ENCODE measurements at regions not wholly inside any gene's neighbourhood (a gene's known extent, or its start where the extent isn't known, plus 50 kb on each side); places are given as distances from the start of the nearest gene placed in this dataset.

DNA sequence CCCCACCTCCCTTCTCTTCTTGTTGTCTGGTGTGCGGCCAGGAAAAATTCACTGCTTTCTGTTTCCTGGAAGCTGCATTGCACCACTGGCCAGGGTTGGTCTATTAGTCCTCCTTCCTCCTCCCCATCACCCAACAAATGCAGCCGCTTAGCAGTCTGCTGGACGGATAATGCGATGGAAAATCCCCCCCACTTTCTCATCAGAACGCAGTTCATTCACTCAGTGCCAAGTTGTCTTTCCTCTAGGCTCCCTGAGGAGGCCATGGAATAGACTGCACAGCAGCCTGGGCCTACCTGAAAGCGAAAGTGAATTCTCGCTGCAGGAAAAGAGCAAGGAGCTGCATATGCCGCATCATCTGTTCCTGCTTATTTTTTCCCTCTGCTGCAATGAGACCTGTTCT lies 513.6 kb downstream of the METTL15 start:
- no peak for DNase-seq (ENCODE audit: extremely low read depth, low read depth)
- TF ChIP-seq, protein P1, sequence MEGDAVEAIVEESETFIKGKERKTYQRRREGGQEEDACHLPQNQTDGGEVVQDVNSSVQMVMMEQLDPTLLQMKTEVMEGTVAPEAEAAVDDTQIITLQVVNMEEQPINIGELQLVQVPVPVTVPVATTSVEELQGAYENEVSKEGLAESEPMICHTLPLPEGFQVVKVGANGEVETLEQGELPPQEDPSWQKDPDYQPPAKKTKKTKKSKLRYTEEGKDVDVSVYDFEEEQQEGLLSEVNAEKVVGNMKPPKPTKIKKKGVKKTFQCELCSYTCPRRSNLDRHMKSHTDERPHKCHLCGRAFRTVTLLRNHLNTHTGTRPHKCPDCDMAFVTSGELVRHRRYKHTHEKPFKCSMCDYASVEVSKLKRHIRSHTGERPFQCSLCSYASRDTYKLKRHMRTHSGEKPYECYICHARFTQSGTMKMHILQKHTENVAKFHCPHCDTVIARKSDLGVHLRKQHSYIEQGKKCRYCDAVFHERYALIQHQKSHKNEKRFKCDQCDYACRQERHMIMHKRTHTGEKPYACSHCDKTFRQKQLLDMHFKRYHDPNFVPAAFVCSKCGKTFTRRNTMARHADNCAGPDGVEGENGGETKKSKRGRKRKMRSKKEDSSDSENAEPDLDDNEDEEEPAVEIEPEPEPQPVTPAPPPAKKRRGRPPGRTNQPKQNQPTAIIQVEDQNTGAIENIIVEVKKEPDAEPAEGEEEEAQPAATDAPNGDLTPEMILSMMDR (IDR thresholded peaks at IDR 0.05; ENCODE audit: low read depth, low read length, missing control alignments): no peak
- H3K4me3 ChIP-seq (replicated peaks; ENCODE audit: low read depth, low read length): no peak overlapping the region

DNA sequence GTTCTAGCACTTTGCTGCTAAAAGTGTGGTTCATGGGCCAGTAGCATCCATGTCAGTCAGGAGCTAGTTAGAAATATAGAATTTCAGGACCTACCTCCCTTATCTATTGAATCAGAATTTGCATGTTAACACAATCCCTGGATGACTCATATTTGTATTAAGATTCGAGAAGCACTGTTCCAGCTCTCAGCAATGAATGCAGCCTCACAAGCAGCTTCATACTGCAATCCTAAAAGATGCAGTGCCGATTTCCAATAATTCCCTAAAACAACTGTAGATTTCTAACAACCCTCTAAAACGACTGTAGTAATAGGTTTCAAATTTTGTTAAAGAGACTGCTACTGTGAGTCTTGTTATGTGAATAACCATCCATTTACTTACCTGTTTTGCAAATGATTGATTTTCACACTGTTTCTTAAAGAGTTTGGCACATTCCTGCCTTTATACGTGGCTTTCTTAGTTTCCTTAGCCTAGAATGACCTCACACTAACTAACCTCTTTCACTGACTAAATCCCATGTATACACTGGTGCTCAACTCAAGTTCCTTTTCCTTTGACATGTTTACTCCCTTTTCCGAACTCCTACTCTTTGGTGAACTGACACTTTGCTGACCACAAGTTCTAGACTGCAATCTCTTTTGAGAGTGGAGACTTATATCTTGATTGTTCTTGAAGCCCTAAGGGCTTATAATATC lies 511.8 kb downstream of the METTL15 start:
- no peak for DNase-seq (ENCODE audit: extremely low read depth, low read depth)
- H3K4me3 ChIP-seq (replicated peaks; ENCODE audit: low read depth, low read length): no peak overlapping the region
- TF ChIP-seq, protein P1 (IDR thresholded peaks at IDR 0.05; ENCODE audit: low read depth, low read length, missing control alignments): no peak

DNA sequence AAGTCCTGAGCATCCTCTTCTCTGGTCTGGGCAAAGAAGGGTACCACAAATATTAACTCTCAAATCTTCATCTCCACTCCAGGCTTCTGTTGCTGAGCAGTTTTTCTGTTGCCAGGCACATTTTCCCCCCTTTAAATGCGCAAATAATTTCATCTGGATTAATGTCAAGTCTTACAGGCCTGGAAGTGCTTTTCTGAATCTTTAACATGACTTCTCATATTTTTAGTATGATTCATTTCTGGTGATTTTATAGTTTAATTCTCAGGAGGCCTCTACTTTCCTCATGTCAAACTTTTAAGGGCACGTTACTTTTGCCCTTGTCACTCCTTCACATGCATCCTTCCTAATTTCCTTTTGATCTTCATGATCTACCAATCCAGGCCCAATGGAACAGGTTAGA lies 510.2 kb downstream of the METTL15 start:
- TF ChIP-seq, protein P1 (IDR thresholded peaks at IDR 0.05; ENCODE audit: low read depth, low read length, missing control alignments): no peak
- DNase-seq (ENCODE audit: extremely low read depth, low read depth): no peak
- H3K4me3 ChIP-seq (replicated peaks; ENCODE audit: low read depth, low read length): no peak overlapping the region

GRCh38 chr11:28616160-28616965 lies 508.2 kb downstream of the METTL15 start:
- no peak for DNase-seq (ENCODE audit: extremely low read depth, low read depth)
- TF ChIP-seq, protein P1 (IDR thresholded peaks at IDR 0.05; ENCODE audit: low read depth, low read length, missing control alignments): no peak
- no peak overlapping the region for H3K4me3 ChIP-seq (replicated peaks; ENCODE audit: low read depth, low read length)

DNA sequence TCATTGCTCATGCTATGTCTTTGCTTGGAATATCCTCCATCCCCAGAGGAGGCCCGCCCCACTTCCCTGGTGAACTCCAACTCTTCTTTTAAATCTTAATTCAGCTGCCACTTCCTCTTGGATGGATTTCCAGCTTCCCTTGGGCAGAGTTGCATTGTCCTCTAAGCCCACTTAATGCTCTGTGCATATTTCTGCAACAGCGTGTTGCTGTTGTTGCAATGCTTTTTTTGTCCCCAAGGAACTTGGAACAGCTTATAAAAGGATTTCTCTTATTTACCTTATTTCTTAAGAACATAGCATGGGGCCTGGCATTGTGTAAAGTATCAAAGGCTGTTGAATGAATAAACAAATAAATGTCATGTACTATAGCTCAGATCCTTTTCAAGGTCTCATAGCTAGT lies 507.4 kb downstream of the METTL15 start:
- TF ChIP-seq, protein P1 (IDR thresholded peaks at IDR 0.05; ENCODE audit: low read depth, low read length, missing control alignments): no peak
- no peak for DNase-seq (ENCODE audit: extremely low read depth, low read depth)
- H3K4me3 ChIP-seq (replicated peaks; ENCODE audit: low read depth, low read length): no peak overlapping the region

GRCh38 chr11:28606930-28607329 lies 498.7 kb downstream of the METTL15 start:
- peak; percentile 12 for DNase-seq (ENCODE audit: extremely low read depth, low read depth)
- TF ChIP-seq, protein P1 (IDR thresholded peaks at IDR 0.05; ENCODE audit: low read depth, low read length, missing control alignments): no peak
- no peak overlapping the region for H3K4me3 ChIP-seq (replicated peaks; ENCODE audit: low read depth, low read length)
